ENCODE measurements at regions not wholly inside any gene's neighbourhood (a gene's known extent, or its start where the extent isn't known, plus 50 kb on each side); places are given as distances from the start of the nearest gene placed in this dataset.

- intact Hi-C loops (cut with DNase I), result no loop called here
- Histone ChIP-seq H3K27ac (no peak overlapping the region), H3K9me3 (no peaks in the 10 kb centered on the region), H3K9ac (ENCODE audit: low read depth in 2 of 2, low read length in 2 of 2) (no peak overlapping the region), H3K4me1 (no peaks in the 10 kb centered on the region), H3K4me3 (no peak overlapping the region), H3K36me3 (no peaks in the 10 kb centered on the region), H3K27me3 (no peaks in the 10 kb centered on the region)
- no peak for TF ChIP-seq CTCF (IDR thresholded peaks at IDR 0.05)
- DNase-seq, result no peak
Observed at GRCh38 chr2:83478037-83478436, 981.0 kb downstream of the SUCLG1 start.

GRCh38 chr2:83475371-83475770 is 983.7 kb downstream of the SUCLG1 start:
- Histone ChIP-seq H3K27ac (no peak overlapping the region), H3K4me3 (no peak overlapping the region), H3K9me3 (no peaks in the 10 kb centered on the region), H3K36me3 (no peaks in the 10 kb centered on the region), H3K27me3 (no peaks in the 10 kb centered on the region), H3K9ac (ENCODE audit: low read depth in 2 of 2, low read length in 2 of 2) (no peak overlapping the region), H3K4me1 (no peaks in the 10 kb centered on the region)
- no peak for TF ChIP-seq CTCF (IDR thresholded peaks at IDR 0.05)
- no peak for DNase-seq
- intact Hi-C loops (cut with DNase I), result no loop called here

DNA sequence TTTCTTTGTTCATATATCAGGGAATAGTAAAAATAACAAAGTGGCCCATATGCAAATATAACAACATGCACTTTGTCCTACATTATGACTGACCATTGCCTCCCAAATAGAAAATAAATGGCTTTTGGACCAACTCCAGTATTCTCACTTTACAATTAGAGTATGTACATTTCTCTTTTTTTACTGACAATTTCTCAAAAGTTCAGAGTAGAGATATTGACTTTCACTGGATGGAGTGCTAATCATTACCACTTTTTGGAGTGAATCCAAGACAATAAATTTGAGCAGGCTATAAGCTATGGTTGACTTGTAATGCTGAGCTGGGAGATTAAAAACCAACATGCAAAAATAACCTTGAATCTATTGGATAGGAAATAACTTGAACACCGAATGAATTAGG is 987.4 kb downstream of the SUCLG1 start:
- H3K4me1 ChIP-seq, result no peaks in the 10 kb centered on the region
- H3K9ac ChIP-seq (ENCODE audit: low read depth in 2 of 2, low read length in 2 of 2), result no peak overlapping the region
- no peak overlapping the region for H3K4me3 ChIP-seq
- TF ChIP-seq CTCF (IDR thresholded peaks at IDR 0.05), result no peak
- no peaks in the 10 kb centered on the region for H3K27me3 ChIP-seq
- H3K9me3 ChIP-seq, result no peaks in the 10 kb centered on the region
- no peak overlapping the region for H3K27ac ChIP-seq
- no peaks in the 10 kb centered on the region for H3K36me3 ChIP-seq
- intact Hi-C loops (cut with DNase I), result no loop called here
- no peak for DNase-seq

GRCh38 chr2:83470928-83471327 is 988.2 kb downstream of the SUCLG1 start:
- Histone ChIP-seq H3K36me3 (no peaks in the 10 kb centered on the region), H3K9me3 (no peaks in the 10 kb centered on the region), H3K27ac (no peak overlapping the region), H3K4me1 (no peaks in the 10 kb centered on the region), H3K4me3 (no peak overlapping the region), H3K27me3 (no peaks in the 10 kb centered on the region), H3K9ac (ENCODE audit: low read depth in 2 of 2, low read length in 2 of 2) (no peak overlapping the region)
- DNase-seq, result no peak
- TF ChIP-seq CTCF (IDR thresholded peaks at IDR 0.05), result no peak
- intact Hi-C loops (cut with DNase I), result no loop called here

DNA sequence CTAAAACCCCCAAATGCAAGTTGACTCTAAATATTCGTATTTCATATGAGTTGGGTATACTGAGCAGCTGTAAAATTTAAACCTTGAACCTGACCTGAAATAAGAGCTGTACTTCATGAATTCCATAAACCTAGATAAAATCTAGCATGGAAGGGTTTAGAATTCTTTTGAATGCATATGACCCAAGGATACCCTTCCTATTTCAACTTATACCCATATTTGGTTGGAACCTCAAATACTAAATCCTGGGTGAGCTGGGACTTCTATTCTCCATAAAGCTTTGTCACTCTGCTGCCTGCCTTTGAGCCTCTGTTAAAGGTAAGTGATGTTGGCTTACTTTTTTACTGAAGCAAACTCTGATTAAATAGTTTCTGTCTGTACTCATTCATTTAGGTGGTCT is 994.6 kb downstream of the SUCLG1 start:
- intact Hi-C loops (cut with DNase I), result no loop called here
- H3K4me1 ChIP-seq, result no peaks in the 10 kb centered on the region
- no peak overlapping the region for H3K9ac ChIP-seq (ENCODE audit: low read depth in 2 of 2, low read length in 2 of 2)
- H3K36me3 ChIP-seq, result no peaks in the 10 kb centered on the region
- H3K27me3 ChIP-seq, result no peaks in the 10 kb centered on the region
- no peak overlapping the region for H3K4me3 ChIP-seq
- no peak for TF ChIP-seq CTCF (IDR thresholded peaks at IDR 0.05)
- no peak overlapping the region for H3K27ac ChIP-seq
- no peaks in the 10 kb centered on the region for H3K9me3 ChIP-seq
- DNase-seq, result no peak

- intact Hi-C loops (cut with DNase I), result no loop called here
- TF ChIP-seq CTCF (IDR thresholded peaks at IDR 0.05), result no peak
Observed at GRCh38 chr2:83462881-83463280, 996.2 kb downstream of the SUCLG1 start.

More at GRCh38 chr2:83462881-83463280, 996.2 kb downstream of the SUCLG1 start:
- Histone ChIP-seq H3K27ac (no peak overlapping the region), H3K36me3 (no peaks in the 10 kb centered on the region), H3K9ac (ENCODE audit: low read depth in 2 of 2, low read length in 2 of 2) (no peak overlapping the region), H3K4me3 (no peak overlapping the region), H3K9me3 (no peaks in the 10 kb centered on the region), H3K27me3 (no peaks in the 10 kb centered on the region), H3K4me1 (no peaks in the 10 kb centered on the region)
- DNase-seq, result no peak
